H1 (cell line): ENCODE measurements at regions not wholly inside any gene's neighbourhood (a gene's known extent, or its start where the extent isn't known, plus 50 kb on each side); places are given as distances from the start of the nearest gene placed in this dataset.

Source experiments
- CTCF ChIA-PET: fragments of 300-600 bp; sonication (Branson Sonifier 250); formaldehyde crosslinking; loops from one replicate; lab custom pipeline; 2021; ENCODE audit not compliant: partially characterized antibody; lab: Charles Lee
- POLR2A ChIA-PET: fragments of 300-600 bp; sonication (Branson Sonifier 250); formaldehyde crosslinking; loops from one replicate; lab custom pipeline; 2021; ENCODE audit warnings: inconsistent platforms; ENCODE audit not compliant: partially characterized antibody; lab: Charles Lee
- DNase-seq, 2 experiments: peaks; one replicate each; pipeline versions ENCODE4 v3.0.0 to v3.0.0-alpha.2; 2010 to 2022; ENCODE audit warnings: low spot score in 2 of 2, low read depth in 1 of 2, mixed read lengths in 1 of 2
- FAIRE-seq: peaks from 2 replicates; lab custom pipeline; 2011; peaks lifted over from hg19 to GRCh38; lab: Jason Lieb, UNC
- H2AFZ ChIP-seq: 2 replicates; pipeline ENCODE4 v1.8.1; 2012; ENCODE audit warnings: low read length, inconsistent platforms
- H2AK5ac ChIP-seq: 2 replicates; pipeline ENCODE4 v1.6.1; 2013; ENCODE audit warnings: low read depth, low read length
- H2BK120ac ChIP-seq: replicated peaks from 2 replicates; pipeline ENCODE3; 2013; ENCODE audit warnings: low read depth, low read length, inconsistent platforms
- H2BK12ac ChIP-seq: 2 replicates; pipeline ENCODE4 v1.6.1; 2013; ENCODE audit warnings: low read depth, low read length
- H2BK15ac ChIP-seq: 2 replicates; pipeline ENCODE4 v1.6.1; 2013; ENCODE audit warnings: low read length
- H2BK20ac ChIP-seq: 2 replicates; pipeline ENCODE4 v1.6.1; 2013; ENCODE audit warnings: low read length
- H2BK5ac ChIP-seq: 2 replicates; pipeline ENCODE4 v1.6.1; 2013; ENCODE audit warnings: low read depth, low read length
- H3K14ac ChIP-seq: 2 replicates; pipeline ENCODE4 v1.6.1; 2013; ENCODE audit warnings: inconsistent platforms; ENCODE audit not compliant: insufficient read length
- H3K18ac ChIP-seq: 2 replicates; pipeline ENCODE4 v1.6.1; 2013; ENCODE audit warnings: low read length; ENCODE audit errors: extremely low read depth
- H3K23ac ChIP-seq: 2 replicates; pipeline ENCODE4 v1.6.1; 2013; ENCODE audit warnings: inconsistent platforms; ENCODE audit not compliant: insufficient read length
- H3K23me2 ChIP-seq: 2 replicates; pipeline ENCODE4 v1.6.1; 2013; ENCODE audit warnings: low read depth, low read length
- H3K27ac ChIP-seq: 2 replicates; pipeline ENCODE4 v1.6.1; 2011; ENCODE audit warnings: low read depth, low read length, inconsistent platforms
- H3K27me3 ChIP-seq, 4 experiments: replicated peaks in 1 of 4; 1 replicate in 1 of 4; 2 replicates in 3 of 4; pipeline versions ENCODE4 v1.6.1 to v1.8.1; 2011 to 2013; ENCODE audit warnings: low read length in 3 of 4, mild to moderate bottlenecking in 3 of 4, inconsistent platforms in 2 of 4, mixed read lengths in 2 of 4, moderate library complexity in 1 of 4; ENCODE audit not compliant: control insufficient read depth in 3 of 4, insufficient read depth in 3 of 4; ENCODE audit errors: extremely low read depth in 1 of 4
- H3K36me3 ChIP-seq, 4 experiments: 2 replicates each; pipeline versions ENCODE4 v1.6.1 to v1.8.1; 2011 to 2013; ENCODE audit warnings: mild to moderate bottlenecking in 4 of 4, low read length in 3 of 4, moderate library complexity in 2 of 4, control low read depth in 1 of 4, inconsistent platforms in 1 of 4; ENCODE audit not compliant: insufficient read depth in 4 of 4, control insufficient read depth in 2 of 4
- H3K4ac ChIP-seq: replicated peaks from 2 replicates; pipeline ENCODE3; 2013; ENCODE audit warnings: low read length, low read depth, mixed read lengths, inconsistent platforms; ENCODE audit not compliant: insufficient read length
- H3K4me1 ChIP-seq, 4 experiments: replicated peaks in 1 of 4; 1 replicate in 1 of 4; 2 replicates in 3 of 4; pipeline versions ENCODE4 v1.6.1 to v1.8.1; 2011 to 2013; ENCODE audit warnings: low read length in 3 of 4, inconsistent platforms in 2 of 4, mixed read lengths in 1 of 4; ENCODE audit not compliant: insufficient read depth in 4 of 4, control insufficient read depth in 3 of 4
- H3K4me2 ChIP-seq, 2 experiments: 2 replicates each; pipeline versions ENCODE4 v1.6.1 to v1.8.1; 2011 to 2013; ENCODE audit warnings: low read depth in 2 of 2, low read length in 2 of 2, control low read depth in 1 of 2, inconsistent platforms in 1 of 2, mild to moderate bottlenecking in 1 of 2; ENCODE audit not compliant: insufficient read depth in 1 of 2
- H3K4me3 ChIP-seq, 4 experiments: fragments of 200-600, 300-600 bp in 1 of 4; sonication (generic), shearing (Covaris generic), sonication (Bioruptor Twin) in 1 of 4; 2 replicates each; pipeline versions ENCODE4 v1.5.1 to v1.8.1; 2011 to 2016; ENCODE audit warnings: low read length in 4 of 4, low read depth in 3 of 4, control low read depth in 2 of 4, inconsistent platforms in 2 of 4, mild to moderate bottlenecking in 2 of 4, mixed read lengths in 1 of 4, moderate library complexity in 1 of 4; ENCODE audit not compliant: insufficient read depth in 2 of 4; ENCODE audit errors: extremely low read depth in 1 of 4
- H3K56ac ChIP-seq: replicated peaks from 2 replicates; pipeline ENCODE3; 2013; ENCODE audit warnings: low read depth, mild to moderate bottlenecking, mixed read lengths, low read length, inconsistent platforms; ENCODE audit not compliant: insufficient read length
- H3K79me1 ChIP-seq: 2 replicates; pipeline ENCODE4 v1.6.1; 2013; ENCODE audit warnings: low read depth, low read length, control low read depth
- H3K79me2 ChIP-seq, 2 experiments: 2 replicates each; pipeline versions ENCODE4 v1.6.1 to v1.8.1; 2012 to 2013; ENCODE audit warnings: low read length in 2 of 2, mild to moderate bottlenecking in 2 of 2, inconsistent platforms in 1 of 2; ENCODE audit not compliant: insufficient read depth in 2 of 2, control insufficient read depth in 1 of 2
- H3K9ac ChIP-seq, 4 experiments: replicated peaks in 1 of 4; 1 replicate in 1 of 4; 2 replicates in 3 of 4; pipeline versions ENCODE4 v1.6.1 to v1.8.1; 2011 to 2013; ENCODE audit warnings: low read depth in 3 of 4, low read length in 3 of 4, control low read depth in 2 of 4, mild to moderate bottlenecking in 2 of 4, moderate library complexity in 2 of 4, inconsistent platforms in 1 of 4; ENCODE audit errors: extremely low read depth in 1 of 4
- H3K9me3 ChIP-seq, 2 experiments: 2 replicates each; pipeline versions ENCODE4 v1.6.1 to v1.8.1; 2012 to 2013; ENCODE audit warnings: mild to moderate bottlenecking in 2 of 2, moderate library complexity in 2 of 2, control low read depth in 1 of 2, inconsistent platforms in 1 of 2, low read depth in 1 of 2, low read length in 1 of 2, mixed read lengths in 1 of 2; ENCODE audit not compliant: insufficient read depth in 2 of 2
- H4K20me1 ChIP-seq, 2 experiments: replicated peaks in 1 of 2; 2 replicates each; pipeline versions ENCODE3 to v1.8.1; 2011 to 2013; ENCODE audit warnings: inconsistent platforms in 2 of 2, low read length in 2 of 2, mild to moderate bottlenecking in 1 of 2; ENCODE audit not compliant: insufficient read depth in 2 of 2, control insufficient read depth in 1 of 2
- H4K5ac ChIP-seq: 2 replicates; pipeline ENCODE4 v1.6.1; 2013; ENCODE audit warnings: low read length, low read depth, mixed read lengths, inconsistent platforms; ENCODE audit not compliant: insufficient read length
- H4K8ac ChIP-seq: 2 replicates; pipeline ENCODE4 v1.8.0; 2013; ENCODE audit warnings: mild to moderate bottlenecking, moderate library complexity, low read length, inconsistent platforms; ENCODE audit not compliant: insufficient read depth; ENCODE audit errors: extremely low read depth
- H4K91ac ChIP-seq: replicated peaks from 2 replicates; pipeline ENCODE3; 2013; ENCODE audit warnings: low read length, mixed read lengths, inconsistent platforms; ENCODE audit not compliant: insufficient read length
- BRCA1 ChIP-seq: IDR thresholded peaks from 2 replicates; pipeline ENCODE4 v1.6.1; 2012; ENCODE audit warnings: low read depth, low read length, improper control_type of control experiment
- CTBP2 ChIP-seq: IDR thresholded peaks from 2 replicates; pipeline ENCODE4 v1.7.0; 2011; ENCODE audit warnings: borderline replicate concordance, mild to moderate bottlenecking, moderate library complexity, mixed read lengths, low read length; ENCODE audit not compliant: insufficient read depth, insufficient read length
- JUN ChIP-seq: IDR thresholded peaks from 2 replicates; pipeline ENCODE4 v1.6.1; 2011; ENCODE audit warnings: low read depth, mild to moderate bottlenecking, improper control_type of control experiment, low read length
- POLR2A ChIP-seq, 2 experiments: IDR thresholded peaks; 1 replicate in 1 of 2; 2 replicates in 1 of 2; pipeline ENCODE4 v1.6.1; 2011; ENCODE audit warnings: low read depth in 2 of 2, low read length in 2 of 2, mild to moderate bottlenecking in 2 of 2; ENCODE audit errors: control extremely low read depth in 1 of 2
- RNF2 ChIP-seq: fragments of 200-900, 300-1000 bp; sonication (generic); IDR thresholded peaks from 2 replicates; pipeline ENCODE4 v1.7.1; 2016; ENCODE audit warnings: borderline replicate concordance, low read depth, mild to moderate bottlenecking, antibody characterized with exemption, low read length; ENCODE audit not compliant: poor library complexity, severe bottlenecking; ENCODE audit errors: missing control alignments
- RXRA ChIP-seq: IDR thresholded peaks from 2 replicates; pipeline ENCODE4 v1.6.1; 2011; ENCODE audit warnings: low read depth, mild to moderate bottlenecking, low read length, moderate library complexity; ENCODE audit not compliant: insufficient read depth
- SP1 ChIP-seq: IDR thresholded peaks from 2 replicates; pipeline ENCODE4 v1.6.1; 2011; ENCODE audit warnings: low read depth, low read length
- TAF1 ChIP-seq: IDR thresholded peaks from 2 replicates; pipeline ENCODE4 v1.6.1; 2011; ENCODE audit warnings: mild to moderate bottlenecking, low read depth, low read length
- TCF12 ChIP-seq: IDR thresholded peaks from 2 replicates; pipeline ENCODE4 v1.6.1; 2011; ENCODE audit warnings: low read depth, mild to moderate bottlenecking, low read length

- no peak overlapping the region for H2BK15ac ChIP-seq
- FAIRE-seq (no peak), DNase-seq (no peak)
- H2AFZ ChIP-seq: no peak overlapping the region
- H3K27me3 ChIP-seq: no peaks in the 10 kb centered on the region
- no peak overlapping the region for H3K9ac ChIP-seq
- POLR2A ChIA-PET: no interaction called here
- CTCF ChIA-PET: no interaction called here
- no peaks in the 10 kb centered on the region for H3K79me2 ChIP-seq
- no peak overlapping the region for H4K8ac ChIP-seq
- no peak overlapping the region for H2BK120ac ChIP-seq
- H3K23me2 ChIP-seq: no peaks in the 10 kb centered on the region
- no peak overlapping the region for H4K5ac ChIP-seq
- H2BK12ac ChIP-seq: no peak overlapping the region
- no peaks in the 10 kb centered on the region for H3K36me3 ChIP-seq
- H3K9me3 ChIP-seq: no peaks in the 10 kb centered on the region
- no peak overlapping the region for H2BK5ac ChIP-seq
- no peak overlapping the region for H2BK20ac ChIP-seq
- H2AK5ac ChIP-seq: no peak overlapping the region
- H3K56ac ChIP-seq: no peak overlapping the region
- no peak overlapping the region for H3K27ac ChIP-seq
- TF ChIP-seq POLR2A (IDR thresholded peaks at IDR 0.05; ENCODE audit: control extremely low read depth in 1 of 2, low read depth in 2 of 2, low read length in 2 of 2): no peak
- TF ChIP-seq TAF1: no peak
- TF ChIP-seq TCF12: no peak
- no peak for TF ChIP-seq RXRA
- TF ChIP-seq JUN: no peak
- TF ChIP-seq BRCA1: no peak
- no peak for TF ChIP-seq CTBP2
- no peak for TF ChIP-seq SP1
- TF ChIP-seq RNF2: no peak
- H3K14ac ChIP-seq: no peak overlapping the region
- no peak overlapping the region for H3K4me3 ChIP-seq
- H3K18ac ChIP-seq: no peak overlapping the region
- no peak overlapping the region for H3K4me2 ChIP-seq
- no peak overlapping the region for H3K4ac ChIP-seq
- no peaks in the 10 kb centered on the region for H3K4me1 ChIP-seq
- no peak overlapping the region for H3K23ac ChIP-seq
- no peaks in the 10 kb centered on the region for H3K79me1 ChIP-seq
- no peak overlapping the region for H4K91ac ChIP-seq
- no peaks in the 10 kb centered on the region for H4K20me1 ChIP-seq
These were observed 563.4 kb upstream of the GCFC2 start for GRCh38 chr2:76274160-76274559.
